ENCODE measurements at regions not wholly inside any gene's neighbourhood (a gene's known extent, or its start where the extent isn't known, plus 50 kb on each side); places are given as distances from the start of the nearest gene placed in this dataset.

DNA sequence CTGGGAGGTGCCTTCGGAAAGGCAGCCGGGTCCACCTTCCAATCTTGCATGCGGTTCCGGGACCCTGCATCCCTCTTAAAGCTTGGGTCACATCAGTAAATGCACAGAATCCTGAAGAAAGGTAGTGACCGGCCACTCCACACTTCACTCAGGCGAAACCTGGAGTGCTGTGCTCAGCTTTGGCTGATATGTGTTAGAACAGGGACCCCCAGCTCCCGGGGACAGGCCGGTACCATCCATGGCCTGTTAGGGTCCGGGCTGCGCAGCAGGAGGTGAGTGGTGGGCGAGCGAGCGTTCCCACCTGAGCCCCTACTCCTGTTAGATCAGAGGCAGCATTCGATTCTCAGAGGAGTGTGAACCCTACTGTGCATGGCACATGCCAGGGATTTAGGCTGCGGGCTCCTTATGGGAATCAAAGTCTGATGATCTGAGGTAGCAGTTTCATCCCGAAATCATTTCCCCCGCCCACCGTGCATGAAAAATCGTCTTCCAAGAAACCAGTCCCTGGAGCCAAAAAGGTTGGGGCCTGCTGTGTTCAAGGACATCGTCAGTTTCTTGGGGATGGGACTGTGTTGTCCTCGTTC, 143.0 kb downstream of the ERMARD start:
- no peak for DNase-seq
- ATAC-seq = no peak
- intact Hi-C loops (cut with micrococcal nuclease) = no loop called here

DNA sequence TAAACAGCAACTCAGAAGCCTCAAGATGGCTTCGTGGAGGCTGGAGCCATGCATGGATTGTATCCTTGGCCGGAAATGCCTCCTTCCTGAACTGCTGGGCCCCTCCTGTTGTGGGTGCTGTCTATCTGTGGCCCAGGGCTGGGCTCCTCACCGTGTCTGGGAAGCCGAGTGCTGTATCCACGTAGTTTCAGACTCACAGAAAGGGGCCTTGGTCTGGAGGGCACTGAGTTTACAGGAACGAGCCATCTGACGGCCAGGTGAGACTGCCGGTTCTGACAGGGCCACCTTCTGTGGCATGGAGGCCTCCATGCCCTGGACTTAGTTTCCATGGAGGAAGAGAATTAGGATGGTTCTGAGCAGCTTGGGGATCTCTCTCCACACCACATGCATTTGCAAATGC, 142.2 kb downstream of the ERMARD start:
- no peak for DNase-seq
- intact Hi-C loops (cut with micrococcal nuclease) = no loop called here
- no peak for ATAC-seq

DNA sequence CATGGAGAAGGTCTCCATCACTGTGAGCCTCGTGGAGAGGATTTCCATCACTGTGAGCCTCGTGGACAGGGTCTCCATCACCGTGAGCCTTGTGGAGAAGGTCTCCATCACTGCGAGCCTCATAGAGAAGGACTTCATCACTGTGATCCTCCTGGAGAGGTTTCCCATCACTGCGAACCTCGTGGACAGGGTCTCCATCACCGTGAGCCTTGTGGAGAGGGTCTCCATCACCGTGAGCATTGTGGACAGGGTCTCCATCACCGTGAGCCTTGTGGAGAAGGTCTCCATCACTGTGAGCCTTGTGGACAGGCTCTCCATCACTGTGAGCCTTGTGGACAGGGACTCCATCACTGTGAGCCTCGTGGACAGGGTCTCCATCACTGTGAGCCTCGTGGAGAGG, 140.4 kb downstream of the ERMARD start:
- ATAC-seq (no peak), DNase-seq (no peak)
- intact Hi-C loops (cut with micrococcal nuclease) = no loop called here

DNA sequence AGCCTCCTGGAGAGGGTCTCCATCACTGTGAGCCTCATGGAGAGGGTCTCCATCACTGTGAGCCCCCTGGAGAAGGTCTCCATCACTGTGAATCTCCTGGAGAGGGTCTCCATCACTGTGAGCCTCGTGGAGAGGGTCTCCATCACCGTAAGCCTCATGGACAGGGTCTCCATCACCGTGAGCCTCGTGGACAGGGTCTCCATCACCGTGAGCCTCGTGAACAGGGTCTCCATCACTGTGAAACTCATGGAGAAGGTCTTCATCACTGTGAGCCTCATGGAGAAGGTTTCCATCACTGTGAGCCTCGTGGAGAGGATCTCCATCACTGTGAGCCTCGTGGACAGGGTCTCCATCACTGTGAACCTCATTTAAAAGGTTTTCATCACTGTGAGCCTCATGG, 140.0 kb downstream of the ERMARD start:
- ATAC-seq (no peak), DNase-seq (no peak)
- intact Hi-C loops (cut with micrococcal nuclease) = no loop called here

DNA sequence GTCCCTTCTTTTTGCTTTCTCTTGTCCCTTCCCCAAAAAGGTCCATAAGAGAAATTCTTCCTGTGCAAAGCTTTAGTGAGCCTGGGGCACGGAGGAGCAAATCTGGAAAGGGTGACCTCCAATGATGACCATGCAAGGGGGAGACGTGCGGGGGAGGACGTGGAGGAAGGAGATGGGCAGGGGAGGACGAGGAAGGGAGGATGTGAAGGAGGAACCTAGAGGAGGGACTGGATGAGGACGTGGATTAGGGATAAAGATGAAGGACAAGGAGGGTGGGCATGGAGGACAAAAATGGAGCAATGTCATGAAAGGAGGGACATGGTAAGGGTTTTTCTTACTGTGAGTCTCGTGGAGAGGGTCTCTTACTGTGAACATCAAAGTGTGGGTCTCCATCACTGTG, 139.5 kb downstream of the ERMARD start:
- intact Hi-C loops (cut with micrococcal nuclease) = no loop called here
- ATAC-seq (no peak), DNase-seq (no peak)

DNA sequence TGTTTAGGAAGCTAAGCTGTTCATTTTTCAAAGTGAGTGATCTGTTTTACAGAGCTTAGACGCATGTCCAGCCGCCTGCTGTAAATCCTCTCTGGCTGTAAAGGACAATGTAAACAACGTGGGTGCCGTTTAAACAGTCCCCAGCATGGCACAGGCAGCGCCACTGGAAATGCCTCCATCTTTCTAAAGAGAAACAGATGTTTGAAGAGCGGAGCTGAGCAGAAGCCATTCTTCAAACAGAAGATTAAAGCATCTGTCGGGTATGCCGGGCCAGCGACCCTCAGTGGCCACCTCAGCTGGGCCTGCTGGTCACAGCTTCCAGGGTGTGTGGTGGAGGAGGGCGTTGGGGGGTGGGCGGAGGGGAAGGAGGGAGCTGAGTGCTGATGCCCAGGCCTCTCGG, 138.6 kb downstream of the ERMARD start:
- ATAC-seq (no peak), DNase-seq (no peak)
- intact Hi-C loops (cut with micrococcal nuclease) = no loop called here

DNA sequence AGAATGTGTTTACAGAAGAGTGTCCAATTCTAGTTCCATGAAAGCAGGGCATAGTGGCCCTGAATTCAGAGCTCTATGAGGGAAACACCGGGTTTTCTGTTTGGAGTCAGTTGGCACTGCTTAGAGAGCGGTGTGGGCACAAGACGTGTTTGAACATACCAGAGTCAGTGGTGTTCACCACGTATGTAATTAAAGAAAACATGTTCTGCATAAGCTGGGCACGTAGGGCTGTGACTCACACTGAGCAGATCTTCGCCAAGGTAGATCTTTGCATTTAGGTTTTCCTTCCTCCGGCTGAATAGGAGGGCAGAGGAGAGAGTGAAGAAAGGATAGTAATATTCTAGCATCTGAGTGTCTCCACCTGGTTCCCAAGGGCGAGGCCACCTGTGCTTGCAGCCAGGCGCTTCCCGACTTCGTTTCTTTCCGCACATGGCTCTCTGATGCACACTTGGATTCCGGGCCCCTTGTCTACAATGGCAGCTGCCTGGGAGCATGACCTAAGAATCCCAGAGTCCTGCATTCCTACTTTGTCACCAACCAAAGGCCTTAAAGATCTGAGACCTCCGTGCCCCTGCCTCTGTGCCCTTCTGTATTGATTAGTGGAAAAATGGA, 136.2 kb downstream of the ERMARD start:
- intact Hi-C loops (cut with micrococcal nuclease) = no loop called here
- DNase-seq (no peak), ATAC-seq (no peak)

DNA sequence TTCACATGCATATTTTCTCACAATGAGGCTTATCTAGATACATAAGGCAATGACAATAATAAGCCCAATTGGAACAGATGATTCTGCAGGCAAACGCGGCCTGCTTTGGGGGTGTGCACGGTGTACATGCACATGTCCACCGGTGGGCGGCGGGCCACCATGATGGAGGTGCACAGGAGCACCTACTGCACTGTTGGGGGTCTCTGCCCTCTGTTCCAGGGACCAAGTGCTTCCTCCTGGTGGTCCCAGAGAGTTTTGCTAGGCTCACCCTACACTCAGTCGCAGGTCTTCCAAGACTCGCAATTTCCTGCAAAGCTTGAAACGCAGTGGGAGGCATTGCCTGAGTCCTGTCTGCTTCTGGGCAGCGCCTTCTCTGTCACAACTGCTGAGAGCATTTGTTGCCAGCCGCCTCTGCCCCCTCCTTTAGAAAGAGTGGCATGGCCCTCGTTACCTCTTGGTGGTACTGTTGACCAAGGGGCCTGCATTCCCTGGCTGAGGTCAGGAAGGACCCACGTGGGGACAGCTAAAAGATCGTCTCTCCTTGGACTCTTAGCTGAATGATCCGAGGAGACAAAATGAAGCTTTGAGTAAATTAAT, 135.3 kb downstream of the ERMARD start:
- ATAC-seq (no peak), DNase-seq (no peak)
- intact Hi-C loops (cut with micrococcal nuclease) = no loop called here

DNA sequence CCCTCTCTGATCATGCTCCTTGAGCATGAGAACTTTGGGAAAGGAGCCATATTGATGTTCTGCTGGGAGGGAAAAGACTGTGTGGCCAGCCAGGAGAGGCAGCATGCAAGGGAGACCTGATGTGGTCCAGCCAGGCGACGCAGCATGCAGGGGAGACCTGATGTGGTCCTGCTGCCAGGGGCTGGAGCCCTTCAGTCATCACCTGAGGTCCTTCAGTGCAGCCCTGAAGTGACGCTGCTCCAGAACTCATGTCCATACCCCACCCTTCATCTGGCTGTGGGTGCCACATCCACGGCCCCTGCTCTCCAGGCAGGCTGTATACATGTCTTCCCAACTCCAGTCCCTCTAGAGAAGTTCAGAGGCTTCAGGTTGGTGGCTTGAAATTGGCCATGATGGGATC, 134.4 kb downstream of the ERMARD start:
- ATAC-seq (no peak), DNase-seq (no peak)
- intact Hi-C loops (cut with micrococcal nuclease) = no loop called here

DNA sequence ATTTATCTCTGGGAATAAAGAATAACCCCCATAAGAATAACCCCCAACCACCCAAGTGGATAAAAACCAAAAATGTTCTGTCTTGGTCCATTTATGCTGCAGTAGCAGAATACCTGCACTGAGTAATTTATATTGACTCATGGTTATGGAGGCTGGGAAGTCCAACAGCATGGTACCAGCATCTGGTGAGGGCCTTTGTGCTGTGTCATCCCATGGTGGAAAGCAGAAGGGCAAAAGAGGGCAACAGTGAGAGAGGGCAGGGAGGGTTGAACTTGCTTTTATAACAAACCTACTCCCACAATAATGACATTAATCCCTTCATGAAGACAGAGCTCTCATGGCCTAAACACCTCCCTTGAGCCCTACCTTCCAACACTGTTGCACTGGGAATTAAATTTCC, 133.7 kb downstream of the ERMARD start:
- intact Hi-C loops (cut with micrococcal nuclease) = no loop called here

DNA sequence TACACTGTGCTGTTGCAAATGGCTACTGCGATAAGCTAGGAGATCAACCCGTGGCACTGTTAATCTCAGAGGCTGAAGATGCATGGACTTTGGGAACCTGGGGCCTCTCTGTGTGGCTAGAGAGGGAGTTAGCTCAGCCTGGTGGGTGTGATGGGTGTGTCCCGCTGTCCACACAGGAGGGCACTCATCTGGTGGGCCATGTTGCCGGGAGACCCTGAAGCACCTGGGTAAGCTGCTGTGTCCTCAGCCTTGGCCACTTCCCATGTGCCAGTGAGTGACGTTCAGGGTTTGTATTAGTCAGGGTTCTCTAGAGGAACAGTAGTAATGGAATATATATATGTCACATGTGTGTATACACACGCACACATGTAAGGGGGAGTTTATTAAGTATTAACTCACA, 132.7 kb downstream of the ERMARD start:
- intact Hi-C loops (cut with micrococcal nuclease) = no loop called here
- no peak for DNase-seq
- ATAC-seq = no peak

More for the DNA sequence above, 133.7 kb downstream of the ERMARD start:
- ATAC-seq (no peak), DNase-seq (no peak)

DNA sequence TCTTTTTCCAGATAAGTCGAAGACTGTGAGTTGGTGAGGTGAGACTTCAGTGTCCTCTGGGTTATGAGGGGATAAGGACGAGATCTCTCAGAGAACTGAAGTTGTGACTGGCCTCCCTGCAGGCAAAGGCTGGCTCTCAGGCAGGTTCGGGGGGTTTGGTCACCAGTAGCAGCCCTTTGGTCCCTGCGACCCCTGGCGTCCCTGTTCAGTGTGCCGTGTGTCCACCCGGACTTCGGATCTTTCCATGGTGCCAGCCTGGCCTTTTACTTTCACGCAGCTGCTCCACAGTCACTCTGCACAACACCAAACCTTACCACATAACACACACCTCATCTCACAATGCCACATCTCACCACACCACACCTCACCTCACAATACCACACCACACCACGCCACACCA, 131.9 kb downstream of the ERMARD start:
- no peak for DNase-seq
- intact Hi-C loops (cut with micrococcal nuclease) = no loop called here
- no peak for ATAC-seq

DNA sequence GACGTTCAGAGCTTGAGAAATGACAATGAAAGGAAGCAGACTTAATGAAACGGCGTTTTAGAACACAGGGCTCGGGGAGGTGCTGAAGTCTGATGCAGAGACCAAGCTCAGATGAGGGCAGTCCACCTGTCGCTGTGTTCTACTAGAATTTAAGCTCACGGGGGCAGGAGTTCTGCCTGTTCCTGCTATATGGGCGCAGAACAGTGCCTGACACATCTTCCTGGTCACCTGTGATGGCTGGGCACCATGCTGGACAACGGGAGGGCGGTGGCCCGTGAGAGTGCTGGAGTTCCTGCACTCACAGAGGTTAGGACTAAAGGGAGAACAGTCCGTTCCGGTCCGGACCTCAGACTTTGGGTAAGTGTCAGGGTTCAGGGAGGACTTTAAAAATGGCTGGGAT, 130.6 kb downstream of the ERMARD start:
- intact Hi-C loops (cut with micrococcal nuclease) = no loop called here
- ATAC-seq = no peak
- no peak for DNase-seq

DNA sequence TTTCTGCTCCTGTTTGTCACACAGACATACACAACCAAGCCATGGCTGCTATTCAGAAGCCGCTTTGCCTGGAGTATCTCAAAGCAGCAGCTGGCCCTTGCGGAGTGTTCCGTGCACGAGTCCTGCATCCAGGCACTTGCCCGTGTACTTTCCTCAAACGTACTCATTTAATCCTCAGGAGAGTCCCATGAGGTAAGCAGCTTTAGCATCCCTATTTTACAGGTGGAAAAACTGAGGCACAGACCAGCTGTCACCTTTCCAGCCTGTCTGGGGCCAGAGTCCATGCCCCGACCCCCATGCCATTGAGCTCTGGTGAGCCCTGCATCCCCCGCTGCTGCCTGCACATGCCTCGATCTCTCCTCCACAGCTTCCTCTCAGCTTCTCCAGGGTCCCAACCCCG, 130.0 kb downstream of the ERMARD start:
- no peak for DNase-seq
- no peak for ATAC-seq
- intact Hi-C loops (cut with micrococcal nuclease) = no loop called here

DNA sequence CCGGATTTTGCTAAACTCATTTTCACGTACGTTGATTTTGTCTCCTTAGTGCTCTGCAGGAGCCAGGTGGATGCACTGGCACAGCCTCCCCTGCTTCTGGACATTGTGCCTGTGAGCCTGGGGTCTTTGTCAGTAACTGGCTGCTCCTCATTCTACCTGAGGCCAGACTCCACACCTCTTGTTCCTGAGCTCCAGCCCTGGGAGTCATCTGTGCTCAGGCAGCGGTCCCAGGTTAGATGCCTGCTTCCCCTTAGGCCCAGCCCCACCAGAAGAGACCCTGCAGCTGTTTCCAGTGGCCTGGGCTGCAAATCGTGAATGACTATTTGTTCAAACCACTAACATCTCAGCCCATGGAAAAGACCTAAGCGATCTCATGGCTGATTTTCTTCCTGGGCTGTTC, 129.1 kb downstream of the ERMARD start:
- ATAC-seq = no peak
- intact Hi-C loops (cut with micrococcal nuclease) = no loop called here
- no peak for DNase-seq

DNA sequence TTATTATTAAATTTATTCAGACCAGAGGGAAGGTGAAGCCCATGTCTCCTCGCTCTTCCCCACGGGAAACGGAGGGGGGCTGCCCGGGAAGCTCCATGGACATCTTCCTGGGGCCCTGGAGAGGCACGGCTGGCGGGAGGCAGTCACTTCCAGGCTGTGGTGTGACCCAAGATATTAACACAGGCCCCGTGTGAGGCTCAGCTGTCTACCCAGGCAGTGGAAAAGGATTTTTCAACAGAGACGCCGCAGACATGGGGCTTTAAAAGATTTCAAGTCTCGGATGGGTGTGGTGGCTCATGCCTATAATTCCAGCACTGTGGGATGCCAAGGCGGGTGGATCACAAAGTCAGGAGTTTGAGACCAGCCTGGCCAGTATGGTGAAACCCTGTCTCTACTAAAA, 117.9 kb downstream of the ERMARD start:
- DNase-seq = no peak
- intact Hi-C loops (cut with micrococcal nuclease) = no loop called here
- no peak for ATAC-seq

DNA sequence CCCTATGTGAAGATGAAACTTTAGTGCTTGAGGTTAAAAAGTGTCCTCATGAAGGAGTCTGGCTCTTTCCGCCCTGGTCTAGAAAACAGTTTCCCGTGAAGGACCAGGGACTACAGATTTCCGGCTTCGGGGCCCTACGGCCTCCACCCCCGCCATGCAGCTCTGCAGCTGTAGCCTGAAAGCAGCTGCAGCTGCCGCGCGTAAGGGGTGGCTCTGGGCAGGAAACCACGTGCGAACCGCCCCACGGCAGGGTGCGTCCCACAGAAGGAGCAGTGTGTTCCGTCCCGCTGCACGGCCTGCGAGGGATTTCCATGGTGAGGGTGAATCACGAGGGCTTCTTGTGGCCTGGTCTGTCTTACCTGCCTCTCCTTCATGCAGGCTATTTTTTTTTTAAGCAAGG, 117.0 kb downstream of the ERMARD start:
- peak; percentile 67 for ATAC-seq

DNA sequence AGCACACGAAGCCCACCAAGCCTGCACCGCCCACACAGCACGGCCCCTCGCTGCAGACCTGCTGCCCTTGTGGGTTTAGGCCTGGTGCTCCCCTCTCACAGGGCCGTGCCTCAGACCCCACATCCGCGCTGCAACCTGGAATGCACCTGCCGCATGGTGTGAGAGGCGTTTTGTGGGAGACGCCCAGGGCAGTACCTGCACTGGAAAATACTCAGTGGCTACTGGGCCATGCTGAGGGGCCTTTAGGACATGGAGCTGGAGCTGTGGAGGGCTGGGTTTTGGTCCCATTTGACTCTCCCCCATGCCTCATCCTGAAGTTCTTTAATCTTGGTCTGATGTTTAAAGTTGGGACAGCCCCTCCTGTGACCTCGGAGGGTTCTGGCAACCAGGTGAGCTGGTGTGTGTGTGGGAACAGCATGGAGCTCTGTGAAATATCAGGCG, 116.3 kb downstream of the ERMARD start:
- DNase-seq (no peak), ATAC-seq (no peak)
- intact Hi-C loops (cut with micrococcal nuclease) = no loop called here

More for the DNA sequence above, 117.0 kb downstream of the ERMARD start:
- intact Hi-C loops (cut with micrococcal nuclease) = no loop called here
- peak; percentile 65 for DNase-seq

DNA sequence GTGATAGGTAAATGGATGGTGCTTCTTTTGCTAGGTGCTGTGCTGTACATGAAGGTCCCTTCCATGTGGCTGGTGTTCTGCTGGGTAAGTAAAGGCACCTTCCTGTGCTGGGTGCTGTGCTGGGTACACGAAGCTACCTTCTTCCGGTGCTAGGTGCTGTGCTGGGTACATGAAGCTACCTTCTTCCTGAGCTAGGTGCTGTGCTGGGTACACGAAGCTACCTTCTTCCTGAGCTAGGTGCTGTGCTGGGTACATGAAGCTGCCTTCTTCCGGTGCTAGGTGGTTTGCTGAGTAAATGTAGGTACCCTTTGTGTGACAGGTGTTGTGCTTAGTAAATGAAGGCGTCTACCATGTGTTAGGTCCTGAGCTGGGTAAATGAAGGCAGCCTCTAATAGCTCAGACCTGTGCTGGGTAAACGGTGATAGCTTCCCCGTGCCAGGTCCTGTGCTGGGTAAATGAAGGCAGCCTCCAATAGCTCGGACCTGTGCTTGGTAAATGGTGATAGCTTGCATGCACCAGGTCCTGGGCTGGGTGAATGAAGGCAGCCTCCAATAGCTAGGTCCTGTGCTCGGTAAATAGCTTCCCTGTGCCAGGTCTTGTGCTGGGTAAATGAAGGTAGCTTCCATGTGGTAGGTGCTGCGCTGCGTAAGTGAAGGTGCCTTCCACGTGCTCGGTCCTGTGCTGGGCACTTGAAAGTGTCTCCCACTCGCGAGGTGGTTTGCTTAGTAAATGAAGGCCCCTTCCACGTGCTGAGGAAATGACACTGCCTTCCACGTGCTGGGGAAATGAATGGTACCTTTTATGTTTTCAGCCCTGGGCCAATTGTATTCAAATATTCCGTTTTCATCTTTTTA, 115.5 kb downstream of the ERMARD start:
- intact Hi-C loops (cut with micrococcal nuclease) = no loop called here
- DNase-seq = no peak
- no peak for ATAC-seq

DNA sequence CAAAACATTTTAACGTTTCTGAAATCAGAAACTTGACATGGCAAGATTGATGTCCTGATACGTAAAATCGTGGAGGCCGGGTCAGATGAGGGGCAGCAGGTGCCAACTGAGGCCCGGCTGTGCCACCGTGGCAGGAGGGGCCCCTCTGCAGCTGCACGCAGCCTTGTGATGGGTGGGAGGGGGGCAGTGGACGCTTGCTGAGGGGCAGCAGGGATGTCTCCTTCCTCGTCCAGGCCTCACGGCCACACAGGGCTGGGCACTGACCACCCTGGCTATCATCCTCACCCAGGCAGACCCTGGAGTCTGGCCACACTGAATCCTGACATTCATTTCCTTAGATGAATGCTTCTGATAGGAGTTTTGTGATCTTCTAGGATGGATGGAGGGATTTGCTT, 114.7 kb downstream of the ERMARD start:
- intact Hi-C loops (cut with micrococcal nuclease) = no loop called here
- DNase-seq (no peak), ATAC-seq (no peak)
